K562 (cell line): ENCODE measurements at regions not wholly inside any gene's neighbourhood (a gene's known extent, or its start where the extent isn't known, plus 50 kb on each side); places are given as distances from the start of the nearest gene placed in this dataset.

Source experiments
- ATAC-seq: fragments of 200-7000 bp; cut with Tn5 transposase; 3 replicates; pipeline ENCODE4 v1.9.1; 2020; ENCODE audit warnings: moderate library complexity
- BruUV-seq: library from RNA; stranded (reverse); fragments of 400-500 nt; replicated peaks from 2 replicates; lab custom pipeline; 2021; lab: Mats Ljungman, UMichigan
- CTCF ChIA-PET: fragments of 300-600 bp; formaldehyde crosslinking; extraction: SDS; loops from one replicate; lab custom pipeline; 2021; ENCODE audit warnings: low intra/inter-chr PET ratio; lab: Yijun Ruan, JAX
- POLR2A ChIA-PET: fragments of 300-600, 350-650 bp; sonication (Branson Sonifier 250); formaldehyde crosslinking; extraction: SDS; loops from one replicate; lab custom pipeline; 2021; ENCODE audit warnings: antibody characterized with exemption, inconsistent platforms; lab: Yijun Ruan, JAX
- DNase-seq, 4 experiments: peaks; one replicate each; pipeline versions ENCODE4 v3.0.0 to v3.0.0-alpha.2; 2011 to 2018; ENCODE audit warnings: low spot score in 3 of 4, mixed read lengths in 3 of 4; ENCODE audit errors: extremely low read depth in 1 of 4
- FAIRE-seq: peaks from 2 replicates; lab custom pipeline; 2011; peaks lifted over from hg19 to GRCh38; lab: Jason Lieb, UNC
- H2AFZ ChIP-seq: 2 replicates; pipeline ENCODE4 v1.6.0; 2011; ENCODE audit warnings: low read depth, low read length, control low read depth, inconsistent platforms
- H3K27ac ChIP-seq: fragments of 200-600 bp; 3 replicates; pipeline ENCODE4 v1.8.0; 2011; ENCODE audit warnings: low read depth, mild to moderate bottlenecking, control low read depth, inconsistent platforms, low read length, moderate library complexity, mixed read lengths; ENCODE audit errors: extremely low read depth
- H3K27me3 ChIP-seq, 2 experiments: fragments of 300-600 bp in 1 of 2; 2 replicates in 1 of 2; 3 replicates in 1 of 2; pipeline versions ENCODE4 v1.6.0 to v1.8.0; 2011; ENCODE audit warnings: inconsistent platforms in 2 of 2, low read length in 2 of 2, mild to moderate bottlenecking in 1 of 2, mixed read lengths in 1 of 2, moderate library complexity in 1 of 2; ENCODE audit not compliant: control insufficient read depth in 2 of 2, insufficient read depth in 2 of 2
- H3K36me3 ChIP-seq: fragments of 300-600 bp; 3 replicates; pipeline ENCODE4 v1.8.0; 2011; ENCODE audit warnings: mild to moderate bottlenecking, low read length, inconsistent platforms; ENCODE audit not compliant: control insufficient read depth, insufficient read depth
- H3K4me1 ChIP-seq, 2 experiments: fragments of 200-600 bp in 1 of 2; replicated peaks in 1 of 2; 2 replicates in 1 of 2; 3 replicates in 1 of 2; pipeline versions ENCODE4 v1.5.1 to v1.8.0; 2011; ENCODE audit warnings: inconsistent platforms in 2 of 2, low read length in 2 of 2, mild to moderate bottlenecking in 1 of 2, mixed read lengths in 1 of 2, moderate library complexity in 1 of 2; ENCODE audit not compliant: control insufficient read depth in 2 of 2, insufficient read depth in 2 of 2
- H3K4me2 ChIP-seq: 2 replicates; pipeline ENCODE4 v1.6.1; 2011; ENCODE audit warnings: low read length, control low read depth, inconsistent platforms, mixed read lengths; ENCODE audit not compliant: insufficient read depth
- H3K4me3 ChIP-seq: fragments of 200-600 bp; sonication (generic), shearing (Covaris generic); 2 replicates; pipeline ENCODE4 v1.5.1; 2016; ENCODE audit warnings: control low read depth, inconsistent platforms
- H3K79me2 ChIP-seq: fragments of 200-600 bp; 3 replicates; pipeline ENCODE4 v1.8.0; 2011; ENCODE audit warnings: low read length, inconsistent platforms; ENCODE audit not compliant: control insufficient read depth, insufficient read depth
- H3K9ac ChIP-seq, 2 experiments: 2 replicates each; pipeline versions ENCODE4 v1.6.0 to v1.6.1; 2011; ENCODE audit warnings: low read depth in 2 of 2, low read length in 2 of 2, control low read depth in 1 of 2, inconsistent platforms in 1 of 2, mild to moderate bottlenecking in 1 of 2, mixed read lengths in 1 of 2; ENCODE audit not compliant: insufficient read depth in 1 of 2
- H3K9me1 ChIP-seq: one replicate; pipeline ENCODE4 v1.6.0; 2011; ENCODE audit warnings: inconsistent platforms, mild to moderate bottlenecking, low read length, moderate library complexity; ENCODE audit not compliant: control insufficient read depth, insufficient read depth
- H3K9me3 ChIP-seq: replicated peaks from 2 replicates; pipeline ENCODE4 v1.5.1; 2011; ENCODE audit warnings: low read depth, low read length, inconsistent platforms; ENCODE audit not compliant: control insufficient read depth, insufficient read depth
- H4K20me1 ChIP-seq: replicated peaks from 2 replicates; pipeline ENCODE4 v1.6.1; 2011; ENCODE audit warnings: low read length, inconsistent platforms, mixed read lengths; ENCODE audit not compliant: control insufficient read depth, insufficient read depth
- C11orf30 ChIP-seq: fragments of 450-650 bp; IDR thresholded peaks from 2 replicates; pipeline ENCODE4 v1.6.1; 2016; ENCODE audit warnings: low read depth, mild to moderate bottlenecking
- CHCHD3 ChIP-seq: fragments of 250-450 bp; sonication (Bioruptor Pico); IDR thresholded peaks from 2 replicates; pipeline ENCODE4 v2.1.2; 2022; ENCODE audit warnings: mild to moderate bottlenecking
- DACH1 ChIP-seq: fragments of 450-650 bp; IDR thresholded peaks from 2 replicates; pipeline ENCODE4 v1.6.1; 2018; ENCODE audit not compliant: partially characterized antibody
- FOSL1 ChIP-seq: fragments of 200-800 bp; sonication (Bioruptor generic); conservative IDR thresholded peaks from 2 replicates; pipeline ENCODE4 v1.6.1; 2016; ENCODE audit warnings: missing genetic modification characterization, missing compliant biosample characterization
- JUN ChIP-seq, 2 experiments: sonication (generic) in 1 of 2; formaldehyde crosslinking in 1 of 2; IDR thresholded peaks; 2 replicates each; pipeline versions ENCODE4 v1.6.1 to v1.8.0; 2012 to 2022; ENCODE audit warnings: borderline replicate concordance in 2 of 2, mild to moderate bottlenecking in 2 of 2, improper control_type of control experiment in 1 of 2, low read depth in 1 of 2, low read length in 1 of 2, missing genetic modification reagents in 1 of 2
- MAFG ChIP-seq: fragments of 450-650 bp; conservative IDR thresholded peaks from 2 replicates; pipeline ENCODE4 v1.6.1; 2016; ENCODE audit warnings: missing genetic modification characterization, missing compliant biosample characterization
- MYC ChIP-seq, 2 experiments: fragments of 250-450 bp in 1 of 2; sonication (Bioruptor Pico) in 1 of 2; IDR thresholded peaks; 2 replicates each; pipeline versions ENCODE4 v1.5.1 to v1.6.1; 2012 to 2021; ENCODE audit warnings: low read depth in 2 of 2, borderline replicate concordance in 1 of 2, improper control_type of control experiment in 1 of 2, low read length in 1 of 2, mild to moderate bottlenecking in 1 of 2, moderate library complexity in 1 of 2
- NFE2 ChIP-seq: IDR thresholded peaks from 2 replicates; pipeline ENCODE4 v1.6.1; 2014; ENCODE audit warnings: antibody characterized with exemption, low read depth
- NR2F6 ChIP-seq: fragments of 450-650 bp; formaldehyde crosslinking; IDR thresholded peaks from 2 replicates; pipeline ENCODE4 v1.4.0; 2020; ENCODE audit warnings: mild to moderate bottlenecking
- NRF1 ChIP-seq, 2 experiments: fragments of 450-650 bp; IDR thresholded peaks in 1 of 2; conservative IDR thresholded peaks in 1 of 2; 2 replicates each; pipeline ENCODE4 v1.6.1; 2014; ENCODE audit warnings: mild to moderate bottlenecking in 2 of 2
- RAD21 ChIP-seq, 2 experiments: fragments of 250-450 bp in 1 of 2; fragments of 450-650 bp in 1 of 2; sonication (Bioruptor Pico) in 1 of 2; formaldehyde crosslinking in 1 of 2; IDR thresholded peaks in 1 of 2; conservative IDR thresholded peaks in 1 of 2; 2 replicates each; pipeline versions ENCODE4 v1.4.0 to v1.8.0; 2020 to 2022; ENCODE audit warnings: mild to moderate bottlenecking in 2 of 2, moderate library complexity in 1 of 2
- RBBP5 ChIP-seq: fragments of 200-600 bp; sonication (generic); IDR thresholded peaks from 2 replicates; pipeline ENCODE4 v1.6.1; 2012; ENCODE audit warnings: borderline replicate concordance, mild to moderate bottlenecking, low read length, control low read depth, inconsistent platforms; ENCODE audit not compliant: insufficient read depth, poor library complexity, severe bottlenecking
- SMARCE1 ChIP-seq: fragments of 450-650 bp; IDR thresholded peaks from 2 replicates; pipeline ENCODE4 v1.7.1; 2016; ENCODE audit warnings: mild to moderate bottlenecking
- TAF1 ChIP-seq: IDR thresholded peaks from 2 replicates; pipeline ENCODE4 v1.6.1; 2011; ENCODE audit warnings: mild to moderate bottlenecking, low read length, moderate library complexity; ENCODE audit not compliant: insufficient read depth, control insufficient read depth, severe bottlenecking; ENCODE audit errors: extremely low read depth
- TAL1 ChIP-seq: fragments of 450-650 bp; IDR thresholded peaks from 2 replicates; pipeline ENCODE4 v1.6.1; 2016; ENCODE audit warnings: mild to moderate bottlenecking
- ZNF274 ChIP-seq: IDR thresholded peaks from 2 replicates; pipeline ENCODE4 v1.6.1; 2011; ENCODE audit warnings: low read depth, mild to moderate bottlenecking, low read length, moderate library complexity, borderline replicate concordance
- ZNF384 ChIP-seq: IDR thresholded peaks from 2 replicates; pipeline ENCODE4 v1.6.1; 2012; ENCODE audit warnings: low read depth, low read length, improper control_type of control experiment
- ZNF584 ChIP-seq: fragments of 200-800 bp; sonication (Bioruptor generic); IDR thresholded peaks from 2 replicates; pipeline ENCODE4 v1.6.1; 2016; ENCODE audit warnings: low read depth, mild to moderate bottlenecking, missing genetic modification characterization, missing compliant biosample characterization
- WGBS: fragments of 100-300 bp; shearing (Covaris generic); methylation state at CpG from one replicate; pipeline ENCODE4 v1.1.6; 2016; ENCODE audit warnings: low coverage, mixed read lengths; ENCODE audit not compliant: insufficient coverage; ENCODE audit errors: missing lambda C conversion rate; 5-methylcytosine and 5-hydroxymethylcytosine counted together
- in situ Hi-C: fragments of 300-500 bp; cut with MboI; formaldehyde crosslinking; loops from 4 replicates; pipeline ENCODE4 v1.15.0; 2018; ENCODE audit warnings: inconsistent platforms, mixed read lengths
- intact Hi-C: fragments of 100-400 bp; cut with micrococcal nuclease; formaldehyde crosslinking; loops from 2 replicates; pipeline ENCODE4 v1.14.2; 2022
- TF ChIP-seq, protein P1 (sequence below): sonication (generic); formaldehyde crosslinking; IDR thresholded peaks from 2 replicates; pipeline ENCODE4 v1.8.1; 2023; ENCODE audit warnings: mild to moderate bottlenecking, missing genetic modification reagents

DNA sequence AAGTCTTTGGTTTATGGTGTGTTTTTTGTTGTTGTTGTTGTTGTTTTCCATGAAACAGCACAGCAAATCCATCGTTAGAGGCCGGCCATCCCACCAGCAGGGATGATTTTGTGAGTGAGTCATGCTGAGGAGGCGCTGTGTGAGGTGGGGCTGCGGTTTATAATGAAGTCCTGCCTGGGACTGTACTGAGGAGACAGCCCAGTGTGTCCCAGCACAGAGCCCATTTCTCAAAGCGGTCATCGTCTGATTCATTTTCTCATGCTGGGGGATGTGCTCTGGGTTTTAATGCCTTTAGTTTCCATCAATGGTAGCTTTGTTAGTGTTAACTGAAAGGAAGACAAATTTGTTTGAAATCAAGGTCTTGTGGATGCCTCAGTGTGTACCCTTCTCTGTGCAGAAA lies 129.3 kb upstream of the SERP2 start:
- BruUV-seq = no TSS peak
- peaks cover 0 to 11% of the 10 kb centered on the region in 2 experiments; a peak in 1 of 5 replicates for H3K4me1 ChIP-seq
- POLR2A ChIA-PET = interaction anchor here (0.5 to 1.4 kb wide), 2 partner anchors 191 to 193 kb away, joined by 3 to 4 read pairs; no protein-coding TSS in a partner anchor
- no peaks in the 10 kb centered on the region for H4K20me1 ChIP-seq
- H3K79me2 ChIP-seq = no peaks in the 10 kb centered on the region
- WGBS = 7% methylated on average over 6 of the region's 6 CpGs
- 0 out of 5 replicates have a peak, but pooled peaks cover 0 to under 1% of the 10 kb centered on the region in 2 experiments for H3K27me3 ChIP-seq
- no peak overlapping the region for H3K27ac ChIP-seq
- FAIRE-seq (peak; percentile 85), DNase-seq (peak; percentile 24 to 43 (median 32)), ATAC-seq (peak; percentile 80)
- CTCF ChIA-PET = interaction anchor here (2.3 kb wide), 1 partner anchor 194 kb away, joined by 24 read pairs; no protein-coding TSS in a partner anchor
- H3K4me2 ChIP-seq = no peak overlapping the region
- no peaks in the 10 kb centered on the region for H3K9me1 ChIP-seq
- intact Hi-C loops = loop anchor here (5.0 to 10.0 kb wide), 4 partner anchors 63 to 337 kb away; no protein-coding TSS in a partner anchor
- H3K4me3 ChIP-seq = no peak overlapping the region
- no peak overlapping the region for H3K9ac ChIP-seq
- in situ Hi-C loops = loop anchor here (10.0 kb wide), 1 partner anchor 1181 kb away; no protein-coding TSS in a partner anchor
- H2AFZ ChIP-seq = peak overlapping the region; percentile 14; the same call in 1 of the 2 replicates
- H3K36me3 ChIP-seq = no peaks in the 10 kb centered on the region
- no peaks in the 10 kb centered on the region for H3K9me3 ChIP-seq
- no peak for TF ChIP-seq DACH1
- TF ChIP-seq MAFG = no peak
- TF ChIP-seq C11orf30 = no peak
- no peak for TF ChIP-seq NRF1 (conservative IDR thresholded peaks at IDR 0.05 in 1 of 2, IDR thresholded peaks at IDR 0.05 in 1 of 2)
- TF ChIP-seq CHCHD3 (CRISPR knock-in tag) = no peak
- TF ChIP-seq ZNF384 = no peak
- no peak for TF ChIP-seq TAF1
- no peak for TF ChIP-seq ZNF584 (CRISPR knock-in tag)
- peak; percentile 13; the same call in 1 of the 2 replicates for TF ChIP-seq NFE2
- TF ChIP-seq JUN (IDR thresholded peaks at IDR 0.05; ENCODE audit: borderline replicate concordance, low read depth, low read length) = peak; percentile 58; the same call in 1 of the 2 replicates
- no peak for TF ChIP-seq JUN (CRISPR knock-in tag; IDR thresholded peaks at IDR 0.05; ENCODE audit: borderline replicate concordance)
- peak; percentile 22; the same call in 1 of the 2 replicates for TF ChIP-seq SMARCE1
- TF ChIP-seq NR2F6 (CRISPR knock-in tag) = no peak
- TF ChIP-seq RBBP5 = no peak
- TF ChIP-seq FOSL1 (tag) = peak; percentile 83
- TF ChIP-seq ZNF274 = no peak
- TF ChIP-seq, protein P1, sequence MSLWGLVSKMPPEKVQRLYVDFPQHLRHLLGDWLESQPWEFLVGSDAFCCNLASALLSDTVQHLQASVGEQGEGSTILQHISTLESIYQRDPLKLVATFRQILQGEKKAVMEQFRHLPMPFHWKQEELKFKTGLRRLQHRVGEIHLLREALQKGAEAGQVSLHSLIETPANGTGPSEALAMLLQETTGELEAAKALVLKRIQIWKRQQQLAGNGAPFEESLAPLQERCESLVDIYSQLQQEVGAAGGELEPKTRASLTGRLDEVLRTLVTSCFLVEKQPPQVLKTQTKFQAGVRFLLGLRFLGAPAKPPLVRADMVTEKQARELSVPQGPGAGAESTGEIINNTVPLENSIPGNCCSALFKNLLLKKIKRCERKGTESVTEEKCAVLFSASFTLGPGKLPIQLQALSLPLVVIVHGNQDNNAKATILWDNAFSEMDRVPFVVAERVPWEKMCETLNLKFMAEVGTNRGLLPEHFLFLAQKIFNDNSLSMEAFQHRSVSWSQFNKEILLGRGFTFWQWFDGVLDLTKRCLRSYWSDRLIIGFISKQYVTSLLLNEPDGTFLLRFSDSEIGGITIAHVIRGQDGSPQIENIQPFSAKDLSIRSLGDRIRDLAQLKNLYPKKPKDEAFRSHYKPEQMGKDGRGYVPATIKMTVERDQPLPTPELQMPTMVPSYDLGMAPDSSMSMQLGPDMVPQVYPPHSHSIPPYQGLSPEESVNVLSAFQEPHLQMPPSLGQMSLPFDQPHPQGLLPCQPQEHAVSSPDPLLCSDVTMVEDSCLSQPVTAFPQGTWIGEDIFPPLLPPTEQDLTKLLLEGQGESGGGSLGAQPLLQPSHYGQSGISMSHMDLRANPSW = no peak
- TF ChIP-seq TAL1 = no peak
- peak in 1 of 2 experiments; percentile 17; a peak in 1 of 4 replicates for TF ChIP-seq RAD21 (CRISPR knock-in tag; conservative IDR thresholded peaks at IDR 0.05 in 1 of 2, IDR thresholded peaks at IDR 0.05 in 1 of 2)
- no peak for TF ChIP-seq MYC (IDR thresholded peaks at IDR 0.05; ENCODE audit: low read depth, low read length)
- TF ChIP-seq MYC (CRISPR knock-in tag; IDR thresholded peaks at IDR 0.05; ENCODE audit: borderline replicate concordance, low read depth) = no peak
